ENCODE measurements at regions not wholly inside any gene's neighbourhood (a gene's known extent, or its start where the extent isn't known, plus 50 kb on each side); places are given as distances from the start of the nearest gene placed in this dataset.

DNA sequence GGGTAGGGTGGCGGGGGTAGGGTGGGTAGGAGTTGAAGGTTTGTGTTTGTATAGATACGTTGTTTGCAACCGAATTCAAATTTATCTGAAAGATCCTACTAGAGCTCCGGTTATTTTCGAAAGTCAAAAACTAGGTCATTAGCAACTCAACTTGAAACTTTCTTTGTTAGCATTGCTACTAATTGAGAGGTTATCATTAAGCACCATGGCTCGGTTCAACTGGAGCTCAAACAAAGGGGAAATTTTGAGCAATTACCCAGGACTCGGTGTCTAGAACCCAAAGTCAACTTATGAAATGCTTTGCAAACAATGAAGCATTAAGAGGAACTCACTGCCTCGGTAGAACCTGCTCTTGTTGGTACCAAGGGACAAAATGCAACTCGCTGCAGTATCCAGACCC, 207.7 kb downstream of the BCAT1 start:
- DNase-seq (ENCODE audit: low read depth, low spot score), result no peak
- no TSS peak for BruUV-seq (replicated peaks)
- POLR2A ChIA-PET, result no interaction called here
- TF ChIP-seq CTCF (IDR thresholded peaks at IDR 0.05) (no peak), POLR2AphosphoS5 (IDR thresholded peaks at IDR 0.05; ENCODE audit: low read depth, low read length) (no peak), SIN3A (IDR thresholded peaks at IDR 0.05; ENCODE audit: borderline replicate concordance, insufficient read depth, low read depth, low read length) (no peak), TCF7L2 (IDR thresholded peaks at IDR 0.05; ENCODE audit: low read depth, low read length) (no peak), REST (IDR thresholded peaks at IDR 0.05; ENCODE audit: insufficient read depth in 1 of 2, low read depth in 2 of 2, low read length in 1 of 2) (no peak)
- H3K4me1 ChIP-seq (ENCODE audit: control insufficient read depth, insufficient read depth, low read length), result no peaks in the 10 kb centered on the region
- no peak for ATAC-seq
- no peak overlapping the region for H3K27ac ChIP-seq (ENCODE audit: low read length)
- H3K36me3 ChIP-seq (ENCODE audit: control insufficient read depth, insufficient read depth, low read length), result no peaks in the 10 kb centered on the region
- in situ Hi-C loops (cut with HindIII; ENCODE audit: low pct_unique_long_range_greater_than_20kb, low sequenced_read_pairs) (no loop called here), intact Hi-C loops (cut with micrococcal nuclease; ENCODE audit: unreplicated experiment) (no loop called here)
- H3K9me3 ChIP-seq (ENCODE audit: control insufficient read depth, insufficient read depth, low read depth, low read length), result no peaks in the 10 kb centered on the region
- H3K27me3 ChIP-seq (ENCODE audit: control insufficient read depth, insufficient read depth, low read length), result no peaks in the 10 kb centered on the region
- no peak overlapping the region for H3K4me3 ChIP-seq (ENCODE audit: low read depth in 2 of 2, low read length in 2 of 2)
- CTCF ChIA-PET, result no interaction called here

GRCh38 chr12:24739106-24739779, 209.7 kb downstream of the BCAT1 start:
- H3K4me1 ChIP-seq (ENCODE audit: control insufficient read depth, insufficient read depth, low read length), result no peaks in the 10 kb centered on the region
- no peaks in the 10 kb centered on the region for H3K36me3 ChIP-seq (ENCODE audit: control insufficient read depth, insufficient read depth, low read length)
- CTCF ChIA-PET, result no interaction called here
- POLR2A ChIA-PET, result no interaction called here
- DNase-seq (ENCODE audit: low read depth, low spot score) (no peak), ATAC-seq (no peak)
- no peak overlapping the region for H3K27ac ChIP-seq (ENCODE audit: low read length)
- in situ Hi-C loops (cut with HindIII; ENCODE audit: low pct_unique_long_range_greater_than_20kb, low sequenced_read_pairs) (no loop called here), intact Hi-C loops (cut with micrococcal nuclease; ENCODE audit: unreplicated experiment) (no loop called here)
- no peaks in the 10 kb centered on the region for H3K27me3 ChIP-seq (ENCODE audit: control insufficient read depth, insufficient read depth, low read length)
- no peaks in the 10 kb centered on the region for H3K9me3 ChIP-seq (ENCODE audit: control insufficient read depth, insufficient read depth, low read depth, low read length)
- BruUV-seq (replicated peaks), result no TSS peak
- TF ChIP-seq CTCF (IDR thresholded peaks at IDR 0.05), result no peak
- no peak for TF ChIP-seq TCF7L2 (IDR thresholded peaks at IDR 0.05; ENCODE audit: low read depth, low read length)
- no peak for TF ChIP-seq POLR2AphosphoS5 (IDR thresholded peaks at IDR 0.05; ENCODE audit: low read depth, low read length)
- no peak for TF ChIP-seq SIN3A (IDR thresholded peaks at IDR 0.05; ENCODE audit: borderline replicate concordance, insufficient read depth, low read depth, low read length)
- TF ChIP-seq REST (IDR thresholded peaks at IDR 0.05; ENCODE audit: insufficient read depth in 1 of 2, low read depth in 2 of 2, low read length in 1 of 2), result no peak
- no peak overlapping the region for H3K4me3 ChIP-seq (ENCODE audit: low read depth in 2 of 2, low read length in 2 of 2)

All from Panc1 (cell line).